HG03571 (cell line): ENCODE measurements at regions not wholly inside any gene's neighbourhood (a gene's known extent, or its start where the extent isn't known, plus 50 kb on each side); places are given as distances from the start of the nearest gene placed in this dataset.

ENCODE experiments used
- ATAC-seq: cut with Tn5 transposase; IDR thresholded peaks from one replicate; pipeline ENCODE4 v1.9.1; 2021; ENCODE audit not compliant: unreplicated experiment

DNA sequence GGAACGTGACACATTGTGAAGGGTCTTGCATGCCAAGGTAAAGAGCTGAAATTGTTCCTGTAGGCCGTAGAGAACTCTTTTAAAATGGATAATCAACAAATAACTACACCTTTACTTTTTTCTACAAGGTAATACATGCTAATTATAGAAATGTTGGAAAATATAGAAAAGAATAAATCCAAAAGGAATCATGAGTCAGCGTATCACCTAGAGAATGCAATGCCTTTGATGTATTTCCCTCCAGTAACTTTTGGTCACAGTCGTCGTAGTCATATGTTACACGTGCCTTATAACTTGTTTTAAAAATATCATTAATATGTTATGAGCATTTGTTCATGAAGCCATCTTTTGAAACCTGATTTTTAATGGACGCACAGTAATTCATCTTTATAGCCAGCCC lies 100.6 kb downstream of the LIPG start:
- no peak for ATAC-seq

- ATAC-seq, result no peak
These were observed 97.1 kb downstream of the LIPG start for GRCh38 chr18:49658823-49659404.

DNA sequence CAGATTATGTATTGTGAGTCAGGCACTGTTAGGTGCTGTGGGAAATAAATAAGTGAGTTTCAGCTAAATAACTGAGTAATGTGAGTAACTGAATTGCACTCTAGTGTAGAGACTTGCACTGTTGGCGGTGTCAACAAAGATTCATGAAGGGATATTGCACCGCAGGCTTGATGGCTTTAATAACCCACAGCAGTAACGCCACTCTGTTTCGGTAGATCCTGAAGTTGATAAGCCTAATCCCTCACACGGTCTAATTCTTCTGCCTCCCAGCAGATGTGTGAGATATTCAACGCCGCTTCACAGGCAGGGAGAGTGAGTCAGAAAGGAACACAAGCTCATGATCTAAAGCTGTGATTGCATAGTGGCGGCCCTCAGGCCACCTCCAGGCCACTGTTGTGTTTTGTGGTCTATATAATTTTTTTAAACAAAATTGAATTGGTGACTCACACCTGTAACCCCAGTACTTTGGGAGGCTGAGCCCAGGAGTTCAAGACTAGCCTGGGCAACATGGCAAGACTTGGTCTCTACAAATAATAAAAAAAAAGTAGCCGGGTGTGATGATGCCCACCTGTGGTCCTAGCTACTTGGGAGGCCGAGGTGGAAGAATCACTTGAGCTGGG lies 94.3 kb downstream of the LIPG start:
- ATAC-seq, result no peak

DNA sequence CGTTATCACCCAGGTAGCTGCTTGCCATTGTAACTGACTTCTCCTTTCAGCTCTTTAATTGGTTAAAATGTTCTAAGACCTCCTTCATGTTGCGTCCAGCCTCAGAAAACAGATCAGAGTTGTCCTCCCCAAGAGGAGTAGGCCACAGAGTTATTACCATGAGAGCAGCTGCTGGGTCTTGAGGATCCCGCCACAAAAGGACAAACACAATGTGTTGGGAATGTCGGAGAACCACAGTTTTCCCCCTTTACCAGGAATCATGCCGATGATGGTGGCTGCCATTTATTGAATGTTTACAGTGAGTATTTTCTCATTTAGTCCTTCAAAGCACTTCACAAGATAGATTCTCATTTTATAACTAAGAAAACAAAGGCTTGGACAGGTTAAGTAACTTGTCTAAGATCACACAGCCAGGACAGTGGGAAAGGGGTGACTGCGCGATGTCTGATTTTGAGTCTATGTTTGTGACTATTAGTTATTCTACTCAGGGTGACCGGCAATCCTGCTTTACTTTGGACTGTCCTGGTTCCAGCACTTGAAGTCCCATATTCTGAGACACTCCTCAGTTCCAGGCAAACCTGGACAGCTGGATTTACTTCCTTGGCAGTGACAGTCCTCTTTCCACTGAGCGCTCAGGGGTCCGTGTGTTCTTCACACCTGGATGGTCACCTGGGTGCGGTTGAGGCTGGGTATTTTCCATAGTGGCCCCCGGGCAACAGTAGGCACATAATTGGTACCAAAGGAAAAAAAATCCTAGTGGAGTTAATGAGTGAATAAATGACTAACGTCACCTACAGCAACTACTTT lies 93.6 kb downstream of the LIPG start:
- no peak for ATAC-seq

DNA sequence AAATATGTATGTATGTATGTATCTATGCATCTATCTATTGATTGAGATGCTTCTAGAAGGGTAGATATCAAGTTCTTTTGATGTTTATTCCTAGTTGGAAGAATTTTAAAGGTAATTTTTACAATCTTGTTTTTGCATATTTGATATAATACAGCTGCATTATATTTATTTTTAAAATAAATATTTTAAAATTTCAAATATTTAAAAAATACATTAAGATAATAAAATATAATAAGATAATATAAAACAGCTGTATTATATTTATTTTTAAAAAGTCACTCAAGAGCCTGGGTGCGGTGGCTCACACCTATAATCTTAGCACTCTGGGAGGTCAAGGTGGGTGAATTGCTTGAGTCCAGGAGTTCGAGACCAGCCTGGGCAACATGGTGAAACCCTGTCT lies 92.5 kb downstream of the LIPG start:
- no peak for ATAC-seq

DNA sequence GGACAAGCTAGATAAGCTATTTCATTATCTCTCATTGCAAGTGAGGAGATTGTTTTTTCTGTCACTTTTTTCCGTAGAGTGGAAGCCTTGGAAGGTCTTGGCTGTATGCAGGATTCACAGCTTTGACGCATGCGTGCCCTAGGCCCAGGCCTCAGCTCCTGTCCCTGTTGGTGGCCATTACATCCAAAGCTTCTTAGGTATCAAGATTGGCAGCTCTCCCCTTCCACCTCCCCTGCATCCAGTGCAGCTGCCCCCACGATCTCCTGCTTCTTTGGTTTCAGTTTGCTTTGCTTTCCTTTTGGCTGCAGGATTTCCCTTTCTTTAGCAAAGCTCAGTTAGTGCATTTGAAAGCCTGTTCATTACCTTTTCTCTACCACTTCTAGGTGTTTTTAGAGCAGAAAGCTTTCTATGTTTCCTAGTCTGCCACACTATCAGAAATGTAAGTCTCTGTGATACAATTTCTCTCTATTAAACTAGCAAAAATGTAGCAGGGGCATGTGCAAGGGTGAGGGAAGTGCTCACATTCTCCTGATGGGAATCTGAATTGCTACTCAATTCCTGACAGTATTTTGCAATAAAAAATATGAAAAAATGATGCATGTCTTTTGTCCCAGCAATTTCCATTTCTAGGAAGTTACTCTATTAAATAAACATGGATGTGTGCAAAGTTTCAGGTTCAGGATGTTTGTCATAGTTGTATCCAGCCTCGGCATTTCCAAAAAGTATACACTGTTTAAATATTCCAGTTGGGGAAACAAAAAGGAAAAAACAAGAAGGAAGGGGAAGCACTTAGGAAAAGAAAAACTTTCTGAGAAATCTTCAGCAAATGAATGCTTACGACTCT lies 91.2 kb downstream of the LIPG start:
- no peak for ATAC-seq

DNA sequence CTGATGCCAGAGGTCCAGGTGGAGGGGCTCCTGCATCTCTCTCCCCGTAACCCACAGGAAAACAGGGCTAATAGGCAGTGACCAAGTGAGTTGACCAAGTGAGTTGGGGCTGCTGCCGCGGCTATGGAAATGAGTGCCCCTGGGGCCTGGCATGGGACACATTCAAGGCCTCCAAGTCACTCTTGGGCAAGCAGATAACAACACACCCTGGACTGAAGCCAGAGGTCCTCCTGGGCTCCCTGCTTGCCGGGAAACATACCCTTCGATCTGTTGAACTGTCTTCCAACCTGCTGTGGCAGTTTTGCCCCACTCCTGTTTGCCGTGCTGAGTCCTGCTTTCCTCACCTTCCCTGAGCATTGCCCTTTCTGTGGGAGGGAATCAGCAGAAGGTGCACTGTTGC lies 89.2 kb downstream of the LIPG start:
- no peak for ATAC-seq

GRCh38 chr18:49650426-49650891 lies 88.6 kb downstream of the LIPG start:
- ATAC-seq, result no peak

DNA sequence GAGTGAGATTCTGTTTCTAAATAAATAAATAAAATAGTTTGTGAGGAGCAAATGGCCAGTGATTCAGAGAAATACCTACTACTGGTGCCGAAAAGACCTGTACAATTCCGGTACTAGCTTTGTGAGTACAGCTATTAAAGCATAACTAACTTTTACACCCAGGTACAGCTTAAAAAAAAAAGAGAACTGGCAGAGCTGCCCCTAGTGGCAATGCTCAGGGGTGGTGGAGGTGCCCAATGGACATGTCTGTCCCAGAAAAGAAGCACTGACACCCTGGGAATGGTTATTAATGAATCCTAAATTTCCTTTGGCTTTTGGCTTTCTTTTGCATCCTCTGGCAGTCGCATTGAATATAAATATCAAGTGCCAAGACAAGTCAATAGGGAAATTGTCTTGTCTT lies 87.0 kb downstream of the LIPG start:
- no peak for ATAC-seq
